PC-9 (cell line): ENCODE measurements at regions not wholly inside any gene's neighbourhood (a gene's known extent, or its start where the extent isn't known, plus 50 kb on each side); places are given as distances from the start of the nearest gene placed in this dataset.

Experiments
- EZH2 ChIP-seq: fragments of 200-600 bp; sonication (generic); IDR thresholded peaks from 2 replicates; pipeline ENCODE4 v1.8.0; 2017; ENCODE audit warnings: antibody characterized with exemption, low read depth
- TF ChIP-seq, protein P1 (sequence below): fragments of 200-600 bp; sonication (generic); conservative IDR thresholded peaks from 2 replicates; pipeline ENCODE4 v1.6.1; 2017; ENCODE audit warnings: mixed run types, antibody characterized with exemption, mild to moderate bottlenecking, moderate library complexity

DNA sequence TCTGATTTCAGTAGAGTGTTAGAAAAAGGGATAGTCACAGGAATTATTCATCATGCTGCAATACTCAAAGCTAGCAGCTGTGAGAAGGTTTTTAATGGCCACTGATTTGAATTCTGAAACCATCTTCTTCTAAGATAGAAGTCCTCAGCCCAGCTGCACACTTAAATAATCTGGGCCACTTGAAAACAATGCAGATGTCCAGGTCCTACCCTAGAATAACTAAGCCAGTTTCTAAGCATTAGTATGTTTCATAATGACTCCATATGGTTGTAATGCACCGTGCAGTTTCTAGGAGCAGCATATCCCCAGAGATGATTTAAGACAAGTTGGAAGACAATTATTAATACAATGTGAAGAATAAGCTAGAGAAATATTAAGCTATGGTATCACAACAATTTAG is 159.9 kb upstream of the FBXL17 start:
- TF ChIP-seq EZH2, result no peak
- TF ChIP-seq, protein P1, sequence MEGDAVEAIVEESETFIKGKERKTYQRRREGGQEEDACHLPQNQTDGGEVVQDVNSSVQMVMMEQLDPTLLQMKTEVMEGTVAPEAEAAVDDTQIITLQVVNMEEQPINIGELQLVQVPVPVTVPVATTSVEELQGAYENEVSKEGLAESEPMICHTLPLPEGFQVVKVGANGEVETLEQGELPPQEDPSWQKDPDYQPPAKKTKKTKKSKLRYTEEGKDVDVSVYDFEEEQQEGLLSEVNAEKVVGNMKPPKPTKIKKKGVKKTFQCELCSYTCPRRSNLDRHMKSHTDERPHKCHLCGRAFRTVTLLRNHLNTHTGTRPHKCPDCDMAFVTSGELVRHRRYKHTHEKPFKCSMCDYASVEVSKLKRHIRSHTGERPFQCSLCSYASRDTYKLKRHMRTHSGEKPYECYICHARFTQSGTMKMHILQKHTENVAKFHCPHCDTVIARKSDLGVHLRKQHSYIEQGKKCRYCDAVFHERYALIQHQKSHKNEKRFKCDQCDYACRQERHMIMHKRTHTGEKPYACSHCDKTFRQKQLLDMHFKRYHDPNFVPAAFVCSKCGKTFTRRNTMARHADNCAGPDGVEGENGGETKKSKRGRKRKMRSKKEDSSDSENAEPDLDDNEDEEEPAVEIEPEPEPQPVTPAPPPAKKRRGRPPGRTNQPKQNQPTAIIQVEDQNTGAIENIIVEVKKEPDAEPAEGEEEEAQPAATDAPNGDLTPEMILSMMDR, result no peak
